Smooth muscle cell (in vitro differentiated cells): ENCODE measurements at regions not wholly inside any gene's neighbourhood (a gene's known extent, or its start where the extent isn't known, plus 50 kb on each side); places are given as distances from the start of the nearest gene placed in this dataset.

Experiments
- DNase-seq: peaks from one replicate; lab custom pipeline; 2025; ENCODE audit not compliant: unreplicated experiment; lab: John Stamatoyannopoulos, UW
- H2AFZ ChIP-seq: fragments of 200-600 bp; sonication (generic); 2 replicates; pipeline ENCODE4 v1.6.0; 2016; ENCODE audit warnings: antibody characterized with exemption, low read depth, mild to moderate bottlenecking
- H3F3A ChIP-seq: fragments of 200-600 bp; sonication (generic); 2 replicates; pipeline ENCODE4 v1.6.0; 2017; ENCODE audit warnings: antibody characterized with exemption, low read depth
- H3K27ac ChIP-seq: fragments of 200-600 bp; sonication (generic); 2 replicates; pipeline ENCODE4 v1.5.1; 2016; ENCODE audit warnings: low read depth, mild to moderate bottlenecking
- H3K27me3 ChIP-seq: fragments of 200-600 bp; sonication (generic); 2 replicates; pipeline ENCODE4 v1.6.1; 2016; ENCODE audit warnings: low read depth, mild to moderate bottlenecking
- H3K36me3 ChIP-seq: fragments of 200-600 bp; sonication (generic); 2 replicates; pipeline ENCODE4 v1.5.1; 2016; ENCODE audit warnings: low read depth
- H3K4me1 ChIP-seq: fragments of 200-600 bp; sonication (generic); 2 replicates; pipeline ENCODE4 v1.5.1; 2016; ENCODE audit warnings: low read depth
- H3K4me2 ChIP-seq: fragments of 200-600 bp; sonication (generic); 2 replicates; pipeline ENCODE4 v1.6.0; 2016; ENCODE audit warnings: mild to moderate bottlenecking
- H3K4me3 ChIP-seq: fragments of 200-600 bp; sonication (generic); 2 replicates; pipeline ENCODE4 v1.5.1; 2016; ENCODE audit warnings: mild to moderate bottlenecking
- H3K79me2 ChIP-seq: fragments of 200-600 bp; sonication (generic); 2 replicates; pipeline ENCODE4 v1.6.0; 2016; ENCODE audit warnings: low read depth, mild to moderate bottlenecking
- H3K9ac ChIP-seq: fragments of 200-600 bp; sonication (generic); 2 replicates; pipeline ENCODE4 v1.6.0; 2016; ENCODE audit warnings: low read depth
- H3K9me3 ChIP-seq: fragments of 200-600 bp; sonication (generic); replicated peaks from 2 replicates; pipeline ENCODE4 v1.5.1; 2016; ENCODE audit warnings: low read depth
- H4K20me1 ChIP-seq: fragments of 200-600 bp; sonication (generic); 2 replicates; pipeline ENCODE4 v1.6.0; 2016; ENCODE audit warnings: low read depth
- CTCF ChIP-seq: fragments of 200-600 bp; sonication (generic); IDR thresholded peaks from 2 replicates; pipeline ENCODE4 v1.5.1; 2017; ENCODE audit warnings: borderline replicate concordance, mild to moderate bottlenecking, antibody characterized with exemption; ENCODE audit not compliant: insufficient read depth, poor library complexity, severe bottlenecking
- WGBS: methylation state at CpG from one replicate; pipeline ENCODE4 v1.1.7; 2016; ENCODE audit warnings: low lambda C conversion rate; 5-methylcytosine and 5-hydroxymethylcytosine counted together

- Histone ChIP-seq H3K36me3 (no peaks in the 10 kb centered on the region), H3K79me2 (no peaks in the 10 kb centered on the region), H3K27ac (no peak overlapping the region), H4K20me1 (no peaks in the 10 kb centered on the region), H3K4me2 (no peak overlapping the region), H2AFZ (no peak overlapping the region), H3K4me1 (no peaks in the 10 kb centered on the region), H3F3A (no peaks in the 10 kb centered on the region), H3K27me3 (no peaks in the 10 kb centered on the region), H3K9me3 (no peaks in the 10 kb centered on the region), H3K9ac (no peak overlapping the region), H3K4me3 (no peak overlapping the region)
- no peak for TF ChIP-seq CTCF
- WGBS, result 94% methylated on average over 16 of the region's 16 CpGs
- DNase-seq, result no peak
Observed at GRCh38 chr15:101556273-101556672, 66.8 kb upstream of the PCSK6 start.

- no peaks in the 10 kb centered on the region for H3K4me1 ChIP-seq
- H3K79me2 ChIP-seq, result no peaks in the 10 kb centered on the region
- H3K9me3 ChIP-seq, result no peaks in the 10 kb centered on the region
- no peaks in the 10 kb centered on the region for H3F3A ChIP-seq
- H3K36me3 ChIP-seq, result no peaks in the 10 kb centered on the region
- no peak overlapping the region for H2AFZ ChIP-seq
- H4K20me1 ChIP-seq, result no peaks in the 10 kb centered on the region
- peaks cover 13% of the 10 kb centered on the region for H3K27me3 ChIP-seq
- WGBS, result 87% methylated on average over 25 of the region's 25 CpGs
- H3K4me3 ChIP-seq, result no peak overlapping the region
- TF ChIP-seq CTCF, result no peak
- H3K27ac ChIP-seq, result no peak overlapping the region
- DNase-seq, result no peak
- H3K4me2 ChIP-seq, result no peak overlapping the region
- H3K9ac ChIP-seq, result no peak overlapping the region
Observed at GRCh38 chr15:101554115-101554915, 64.8 kb upstream of the PCSK6 start.

- no peak for TF ChIP-seq CTCF
- Histone ChIP-seq H3K9me3 (no peaks in the 10 kb centered on the region), H3F3A (no peaks in the 10 kb centered on the region), H3K4me3 (no peak overlapping the region), H3K4me2 (no peak overlapping the region), H3K4me1 (no peaks in the 10 kb centered on the region), H3K27ac (no peak overlapping the region), H3K9ac (no peak overlapping the region), H2AFZ (no peak overlapping the region), H4K20me1 (no peaks in the 10 kb centered on the region), H3K27me3 (peaks cover 23% of the 10 kb centered on the region), H3K36me3 (no peaks in the 10 kb centered on the region), H3K79me2 (no peaks in the 10 kb centered on the region)
- no peak for DNase-seq
- WGBS, result 90% methylated on average over 20 of the region's 20 CpGs
Observed at GRCh38 chr15:101551696-101552591, 62.4 kb upstream of the PCSK6 start.
